Subcutaneous abdominal adipose tissue (tissue), 5 donors: ENCODE measurements at regions not wholly inside any gene's neighbourhood (a gene's known extent, or its start where the extent isn't known, plus 50 kb on each side); places are given as distances from the start of the nearest gene placed in this dataset.
A peak's percentile ranks its signal among the peaks of the same experiment; 100 is the strongest.

Source experiments
- H3K27ac ChIP-seq: one replicate; pipeline ENCODE4 v1.7.0; 2013; ENCODE audit warnings: low read depth, mild to moderate bottlenecking, inconsistent platforms, low read length, moderate library complexity
- H3K27me3 ChIP-seq, 5 donors: one replicate each; pipeline ENCODE4 v1.7.0; 2013; ENCODE audit warnings: low read length in 5 of 5, inconsistent platforms in 1 of 5; ENCODE audit not compliant: control insufficient read depth in 5 of 5, insufficient read depth in 4 of 5
- H3K36me3 ChIP-seq, 5 donors: one replicate each; pipeline ENCODE4 v1.7.0; 2013; ENCODE audit warnings: low read length in 5 of 5; ENCODE audit not compliant: control insufficient read depth in 5 of 5, insufficient read depth in 5 of 5
- H3K4me1 ChIP-seq, 5 donors: one replicate each; pipeline ENCODE4 v1.7.0; 2013; ENCODE audit warnings: low read length in 5 of 5, mild to moderate bottlenecking in 3 of 5, moderate library complexity in 1 of 5; ENCODE audit not compliant: control insufficient read depth in 5 of 5, insufficient read depth in 5 of 5
- H3K4me3 ChIP-seq, 5 donors: one replicate each; pipeline ENCODE4 v1.7.0; 2013; ENCODE audit warnings: low read length in 5 of 5, low read depth in 1 of 5
- H3K9ac ChIP-seq, 5 donors: one replicate each; pipeline ENCODE4 v1.7.0; 2013; ENCODE audit warnings: low read length in 5 of 5, mild to moderate bottlenecking in 4 of 5, moderate library complexity in 3 of 5
- H3K9me3 ChIP-seq, 5 donors: one replicate each; pipeline ENCODE4 v1.7.0; 2013; ENCODE audit warnings: low read length in 5 of 5; ENCODE audit not compliant: control insufficient read depth in 5 of 5
- donor health status: healthy.
- donor health status: healthy.
- donor health status: healthy.
- donor health status: healthy.
- donor health status: healthy.

DNA sequence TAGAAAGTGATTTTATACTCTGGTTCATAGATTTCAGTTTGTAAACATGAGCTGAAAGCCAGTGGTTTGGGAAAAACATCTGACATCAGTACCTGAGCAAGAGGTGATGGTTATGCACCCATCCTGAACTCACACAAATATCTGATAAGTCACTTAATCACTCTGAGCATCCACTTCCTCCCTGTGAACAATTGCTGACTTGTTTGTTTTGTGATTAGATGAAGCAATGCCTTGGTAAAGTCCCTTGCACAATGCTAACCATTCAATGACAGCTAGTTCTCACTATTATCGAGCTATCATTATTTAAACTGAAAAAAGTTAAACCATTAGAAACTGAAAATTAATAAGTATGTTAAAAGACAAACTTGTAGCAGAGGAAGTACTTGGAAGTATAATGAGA is 303.0 kb downstream of the PLOD2 start:
- Histone ChIP-seq H3K4me1 (no peaks in the 10 kb centered on the region), H3K4me3 (no peak overlapping the region), H3K9me3 (no peaks in the 10 kb centered on the region), H3K9ac (no peak overlapping the region), H3K27ac (no peak overlapping the region), H3K27me3 (no peaks in the 10 kb centered on the region), H3K36me3 (no peaks in the 10 kb centered on the region)

DNA sequence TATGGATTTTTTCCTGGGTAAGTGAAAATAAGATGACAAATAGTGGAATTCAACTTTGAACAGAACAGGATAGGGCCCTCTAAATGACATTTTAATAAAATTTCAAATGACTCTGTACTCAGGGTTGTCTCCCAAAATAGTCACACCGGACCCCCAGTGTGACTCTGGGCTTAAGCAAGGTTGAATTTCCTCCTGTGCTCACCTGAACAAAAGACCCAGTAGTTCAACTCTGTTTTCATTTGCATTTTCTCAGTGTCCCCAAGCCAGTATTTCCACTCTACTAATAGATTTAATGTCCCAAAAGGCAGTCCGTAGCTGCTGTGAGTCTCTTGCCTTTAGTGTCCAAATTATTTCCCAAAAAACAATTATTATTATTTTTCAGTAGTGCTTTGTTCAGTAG is 296.6 kb downstream of the PLOD2 start:
- Histone ChIP-seq H3K27me3 (no peaks in the 10 kb centered on the region), H3K4me3 (no peak overlapping the region), H3K36me3 (no peaks in the 10 kb centered on the region), H3K9ac (no peak overlapping the region), H3K9me3 (no peaks in the 10 kb centered on the region), H3K4me1 (no peaks in the 10 kb centered on the region), H3K27ac (no peak overlapping the region)

DNA sequence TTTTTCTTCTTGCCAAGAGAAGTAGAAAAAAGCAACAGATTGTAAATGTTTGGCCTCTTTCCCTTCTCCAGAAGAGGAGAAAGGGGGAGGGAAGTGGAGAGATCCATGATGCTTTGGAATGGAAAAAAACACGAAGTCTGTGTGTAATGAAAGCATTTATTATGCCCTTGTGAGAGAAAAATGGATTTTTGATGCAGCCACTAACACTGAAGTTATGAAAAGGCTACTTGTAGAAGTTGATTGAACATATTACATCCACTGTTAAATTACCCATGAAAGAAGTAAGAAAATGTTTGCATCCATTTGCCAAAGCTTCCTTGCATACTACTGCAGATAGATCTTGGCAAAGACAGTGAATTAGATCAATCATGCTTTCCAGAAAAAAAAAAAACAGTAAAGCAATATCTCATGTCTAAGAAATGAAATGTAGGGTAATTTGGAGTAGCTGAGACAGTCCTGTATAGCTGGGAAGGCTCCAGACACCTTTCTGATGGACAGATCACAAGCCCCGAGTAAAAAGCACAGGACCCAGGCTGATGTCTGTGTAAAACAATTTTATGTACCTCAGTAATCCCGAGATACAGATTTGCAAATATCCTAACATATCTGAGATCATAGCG is 295.5 kb downstream of the PLOD2 start:
- Histone ChIP-seq H3K9me3 (no peaks in the 10 kb centered on the region), H3K36me3 (no peaks in the 10 kb centered on the region), H3K9ac (no peak overlapping the region), H3K27me3 (no peaks in the 10 kb centered on the region), H3K4me3 (no peak overlapping the region), H3K27ac (no peak overlapping the region), H3K4me1 (no peaks in the 10 kb centered on the region)

DNA sequence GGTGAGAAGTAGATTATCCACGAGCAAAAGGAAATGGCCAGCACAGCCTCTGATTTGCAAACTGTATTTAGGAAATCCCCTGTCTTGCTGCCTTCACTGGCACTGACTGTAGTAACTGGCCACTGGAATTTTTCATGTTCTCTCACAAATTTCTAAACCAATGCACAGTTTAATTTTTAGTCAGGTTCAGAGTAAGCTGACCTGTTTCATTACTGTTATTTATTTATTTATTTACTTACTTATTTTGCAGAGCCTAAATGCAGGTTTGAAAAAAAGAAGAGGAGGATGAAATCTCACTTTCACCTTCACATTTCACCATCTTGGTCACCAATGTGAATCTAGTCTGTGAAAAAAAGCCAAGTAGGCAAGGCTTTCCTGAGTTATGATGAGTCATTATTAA is 291.0 kb downstream of the PLOD2 start:
- no peak overlapping the region for H3K4me3 ChIP-seq
- H3K27ac ChIP-seq: no peak overlapping the region
- no peaks in the 10 kb centered on the region for H3K27me3 ChIP-seq
- no peak overlapping the region for H3K9ac ChIP-seq
- H3K4me1 ChIP-seq: no peaks in the 10 kb centered on the region
- no peaks in the 10 kb centered on the region for H3K9me3 ChIP-seq
- no peaks in the 10 kb centered on the region for H3K36me3 ChIP-seq

DNA sequence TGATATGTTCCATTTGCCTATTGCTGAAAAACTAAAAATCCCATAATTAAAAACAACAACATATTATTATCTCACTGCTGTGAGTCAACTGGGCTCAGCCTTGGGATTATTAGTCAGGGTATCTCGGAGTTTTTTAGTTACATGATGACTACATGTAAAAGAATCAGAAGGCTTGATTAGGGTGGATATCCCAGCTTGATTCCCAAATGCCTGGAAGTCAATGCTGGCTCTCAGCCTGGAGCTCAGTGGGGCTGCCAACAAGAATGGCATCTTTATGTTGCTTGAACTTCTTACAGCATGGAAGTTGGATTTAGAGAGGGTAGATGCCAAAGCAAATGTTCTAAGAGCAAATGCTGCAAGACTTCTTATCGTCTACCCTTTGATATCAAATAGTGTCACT is 278.5 kb downstream of the PLOD2 start:
- H3K27me3 ChIP-seq: no peaks in the 10 kb centered on the region
- no peaks in the 10 kb centered on the region for H3K36me3 ChIP-seq
- peaks cover 0 to 5% (median 0%) of the 10 kb centered on the region in 5 donors for H3K9me3 ChIP-seq
- no peak overlapping the region for H3K4me3 ChIP-seq
- H3K9ac ChIP-seq: no peak overlapping the region
- no peak overlapping the region for H3K27ac ChIP-seq
- H3K4me1 ChIP-seq: no peaks in the 10 kb centered on the region

DNA sequence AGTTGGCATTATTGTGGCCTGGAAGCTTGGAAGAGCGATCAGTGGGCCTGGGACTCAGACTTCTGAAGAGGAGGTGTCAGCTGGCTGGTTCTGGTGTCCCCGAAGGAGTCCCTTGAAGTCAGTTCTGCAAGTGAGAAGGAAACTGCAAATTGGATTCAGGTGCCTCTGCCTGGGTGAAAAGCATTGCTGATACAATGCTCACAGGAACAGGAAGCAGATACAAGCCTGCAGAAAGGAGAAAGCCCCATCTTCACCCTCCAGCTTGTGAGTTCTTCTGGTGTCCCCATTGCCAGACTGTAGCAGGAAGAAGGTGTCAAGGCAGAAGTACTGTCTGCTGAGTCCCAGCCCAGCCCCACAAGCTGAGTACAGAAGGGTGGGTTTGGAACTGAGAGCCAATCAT is 271.3 kb downstream of the PLOD2 start:
- no peaks in the 10 kb centered on the region for H3K36me3 ChIP-seq
- H3K4me1 ChIP-seq: no peaks in the 10 kb centered on the region
- H3K27me3 ChIP-seq: no peaks in the 10 kb centered on the region
- no peak overlapping the region for H3K9ac ChIP-seq
- H3K9me3 ChIP-seq: no peaks in the 10 kb centered on the region
- no peak overlapping the region for H3K27ac ChIP-seq
- no peak overlapping the region for H3K4me3 ChIP-seq

DNA sequence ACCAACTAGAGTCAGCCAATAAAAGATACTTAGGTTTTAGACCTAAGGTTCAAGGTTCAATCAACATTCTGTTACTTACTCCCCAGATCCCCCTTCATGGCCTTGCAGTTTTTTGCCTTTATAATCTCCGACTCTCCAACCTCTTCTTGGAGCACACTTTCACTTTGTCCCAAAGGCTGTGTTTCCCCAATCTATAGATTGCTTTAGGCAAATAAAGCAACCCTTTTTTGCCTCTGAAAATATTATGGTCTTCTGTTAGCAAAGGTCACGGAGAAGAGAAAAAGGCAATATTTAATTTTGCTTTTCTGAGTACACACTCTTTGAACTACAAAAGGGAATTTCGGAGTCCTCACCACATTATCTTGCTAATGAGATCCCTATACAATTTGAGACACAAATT is 268.1 kb downstream of the PLOD2 start:
- Histone ChIP-seq H3K36me3 (no peaks in the 10 kb centered on the region), H3K27me3 (no peaks in the 10 kb centered on the region), H3K9ac (no peak overlapping the region), H3K4me1 (peaks cover 0 to under 1% (median 0%) of the 10 kb centered on the region in 5 donors), H3K9me3 (no peaks in the 10 kb centered on the region), H3K4me3 (no peak overlapping the region), H3K27ac (no peak overlapping the region)

DNA sequence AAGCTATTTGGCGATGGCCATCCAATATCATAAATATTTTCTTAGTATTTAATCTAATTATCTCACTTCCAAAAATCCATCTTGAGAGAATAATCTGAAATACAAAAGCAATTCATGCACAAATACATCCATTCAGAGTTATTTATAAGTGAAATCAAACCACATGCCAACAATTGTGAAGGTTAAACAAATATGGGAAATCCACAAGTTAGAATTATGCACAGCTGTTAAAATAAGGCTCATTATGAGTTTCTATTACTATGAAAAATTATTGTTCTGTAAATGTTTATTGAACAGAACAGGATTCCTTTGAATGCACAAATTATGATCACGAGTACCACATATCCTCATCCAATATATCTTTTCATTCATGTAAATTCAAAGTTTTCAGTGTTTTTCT is 267.7 kb downstream of the PLOD2 start:
- no peak overlapping the region for H3K9ac ChIP-seq
- no peaks in the 10 kb centered on the region for H3K36me3 ChIP-seq
- no peak overlapping the region for H3K27ac ChIP-seq
- no peaks in the 10 kb centered on the region for H3K9me3 ChIP-seq
- H3K4me3 ChIP-seq: no peak overlapping the region
- H3K4me1 ChIP-seq: peaks cover 0 to 3% (median 0%) of the 10 kb centered on the region in 5 donors
- H3K27me3 ChIP-seq: no peaks in the 10 kb centered on the region

DNA sequence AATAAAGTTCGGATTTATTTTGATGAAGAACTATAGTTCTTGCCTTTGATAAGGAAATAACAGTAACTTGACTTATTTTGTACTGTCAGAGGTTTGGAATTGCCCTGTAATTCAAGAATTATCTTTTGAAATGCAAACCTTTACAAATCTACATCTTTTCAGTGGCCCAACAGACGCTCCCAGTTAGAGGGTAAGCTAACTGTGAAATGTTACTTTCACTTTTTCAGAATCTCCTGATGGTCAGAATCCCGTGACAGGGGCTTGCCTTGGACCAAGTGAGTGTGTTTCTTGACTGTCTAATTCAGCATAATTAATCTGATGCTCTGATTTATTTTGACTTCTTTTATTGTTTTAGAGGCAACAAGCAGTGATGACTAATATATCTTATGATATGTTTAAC is 262.5 kb downstream of the PLOD2 start:
- H3K27ac ChIP-seq: no peak overlapping the region
- H3K27me3 ChIP-seq: no peaks in the 10 kb centered on the region
- H3K4me3 ChIP-seq: peak overlapping the region in 1 of 5 donors; percentile 14
- H3K36me3 ChIP-seq: no peaks in the 10 kb centered on the region
- H3K9ac ChIP-seq: no peak overlapping the region
- H3K4me1 ChIP-seq: peaks cover 0 to 5% (median 0%) of the 10 kb centered on the region in 5 donors
- no peaks in the 10 kb centered on the region for H3K9me3 ChIP-seq

DNA sequence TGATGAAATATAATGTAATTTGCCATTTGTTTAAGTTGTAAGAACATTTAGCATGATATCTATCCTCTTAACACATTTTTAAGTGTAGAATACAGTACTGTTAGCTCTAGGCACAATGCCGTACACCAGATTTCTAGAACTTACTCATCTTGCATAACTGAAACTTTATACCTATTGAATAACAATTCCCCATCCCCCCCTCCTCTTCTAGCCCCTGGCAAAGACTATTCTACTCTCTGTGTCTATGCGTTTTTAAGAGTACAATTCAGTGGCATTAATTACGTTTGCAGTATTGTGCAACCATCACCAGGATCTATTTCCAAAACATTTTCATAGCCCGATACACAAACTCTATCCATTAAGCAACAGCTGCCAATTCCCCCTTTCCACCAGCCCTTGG is 261.7 kb downstream of the PLOD2 start:
- H3K36me3 ChIP-seq: no peaks in the 10 kb centered on the region
- H3K4me3 ChIP-seq: no peak overlapping the region
- no peak overlapping the region for H3K27ac ChIP-seq
- H3K27me3 ChIP-seq: no peaks in the 10 kb centered on the region
- peaks cover 0 to 5% (median 0%) of the 10 kb centered on the region in 5 donors for H3K4me1 ChIP-seq
- no peak overlapping the region for H3K9ac ChIP-seq
- H3K9me3 ChIP-seq: no peaks in the 10 kb centered on the region
